ENCODE measurements at regions not wholly inside any gene's neighbourhood (a gene's known extent, or its start where the extent isn't known, plus 50 kb on each side); places are given as distances from the start of the nearest gene placed in this dataset.
"Not testable (repeated sequence)": the region's sequence is repeated elsewhere in the genome, so short reads cannot be mapped to it uniquely, and the experiment has no call there.

GRCh38 chr13:65697843-65698242 is 1532.3 kb downstream of the PCDH9 start:
- no peak for DNase-seq (ENCODE audit: low read depth in 2 of 2)

GRCh38 chr13:65679240-65679639 is 1550.9 kb downstream of the PCDH9 start:
- DNase-seq (ENCODE audit: low read depth in 2 of 2): no peak

GRCh38 chr13:65677906-65678305 is 1552.2 kb downstream of the PCDH9 start:
- no peak for DNase-seq (ENCODE audit: low read depth in 2 of 2)

GRCh38 chr13:65675383-65675782 is 1554.8 kb downstream of the PCDH9 start:
- not testable (repeated sequence) for DNase-seq (ENCODE audit: low read depth in 2 of 2)

- no peak for DNase-seq (ENCODE audit: low read depth in 2 of 2)
These were observed 1560.0 kb downstream of the PCDH9 start for GRCh38 chr13:65670014-65670625.

GRCh38 chr13:65660731-65661130 is 1569.4 kb downstream of the PCDH9 start:
- DNase-seq (ENCODE audit: low read depth in 2 of 2): peak; percentile 25 to 30

GRCh38 chr13:65656740-65657329 is 1573.3 kb downstream of the PCDH9 start:
- DNase-seq (ENCODE audit: low read depth in 2 of 2): no peak

GRCh38 chr13:65653613-65654012 is 1576.5 kb downstream of the PCDH9 start:
- no peak for DNase-seq (ENCODE audit: low read depth in 2 of 2)

GRCh38 chr13:65650321-65650720 is 1579.8 kb downstream of the PCDH9 start:
- DNase-seq (ENCODE audit: low read depth in 2 of 2): no peak

GRCh38 chr13:65642996-65643395 is 1587.1 kb downstream of the PCDH9 start:
- no peak for DNase-seq (ENCODE audit: low read depth in 2 of 2)

GRCh38 chr13:65642301-65642700 is 1587.8 kb downstream of the PCDH9 start:
- no peak for DNase-seq (ENCODE audit: low read depth in 2 of 2)

- peak in 1 of 2 experiments; percentile 26 for DNase-seq (ENCODE audit: low read depth in 2 of 2)
These were observed 1591.5 kb downstream of the PCDH9 start for GRCh38 chr13:65638572-65639168.

- DNase-seq (ENCODE audit: low read depth in 2 of 2): no peak
These were observed 1596.3 kb downstream of the PCDH9 start for GRCh38 chr13:65633806-65634205.

GRCh38 chr13:65631078-65631477 is 1599.1 kb downstream of the PCDH9 start:
- DNase-seq (ENCODE audit: low read depth in 2 of 2): peak in 1 of 2 experiments; percentile 10

GRCh38 chr13:65629926-65630325 is 1600.2 kb downstream of the PCDH9 start:
- DNase-seq (ENCODE audit: low read depth in 2 of 2): no peak

GRCh38 chr13:65623148-65623547 is 1607.0 kb downstream of the PCDH9 start:
- DNase-seq (ENCODE audit: low read depth in 2 of 2): no peak

GRCh38 chr13:65615506-65615905 is 1614.6 kb downstream of the PCDH9 start:
- DNase-seq (ENCODE audit: low read depth in 2 of 2): no peak

GRCh38 chr13:65613004-65613403 is 1617.1 kb downstream of the PCDH9 start:
- no peak for DNase-seq (ENCODE audit: low read depth in 2 of 2)

- no peak for DNase-seq (ENCODE audit: low read depth in 2 of 2)
These were observed 1620.8 kb downstream of the PCDH9 start for GRCh38 chr13:65609350-65609749.

- DNase-seq (ENCODE audit: low read depth in 2 of 2): peak; percentile 79 to 81
These were observed 1623.5 kb downstream of the PCDH9 start for GRCh38 chr13:65606622-65607021.

GRCh38 chr13:65605396-65605795 is 1624.7 kb downstream of the PCDH9 start:
- no peak for DNase-seq (ENCODE audit: low read depth in 2 of 2)

GRCh38 chr13:65603160-65603559 is 1627.0 kb downstream of the PCDH9 start:
- DNase-seq (ENCODE audit: low read depth in 2 of 2): no peak

- no peak for DNase-seq (ENCODE audit: low read depth in 2 of 2)
These were observed 1628.3 kb downstream of the PCDH9 start for GRCh38 chr13:65601855-65602254.
